ENCODE measurements at regions not wholly inside any gene's neighbourhood (a gene's known extent, or its start where the extent isn't known, plus 50 kb on each side); places are given as distances from the start of the nearest gene placed in this dataset.

- no peak overlapping the region for H3K4me3 ChIP-seq (ENCODE audit: low read depth, low read length)
- peak; percentile 86 for DNase-seq (ENCODE audit: low read depth, low spot score)
- TF ChIP-seq CTCF (IDR thresholded peaks at IDR 0.05; ENCODE audit: low read depth, low read length) = no peak
- in situ Hi-C loops (cut with HindIII; ENCODE audit: low sequenced_read_pairs) = no loop called here
These were observed 107.6 kb upstream of the FAM9B start for GRCh38 chrX:9141496-9141895.

GRCh38 chrX:9144701-9145241 lies 110.8 kb upstream of the FAM9B start:
- in situ Hi-C loops (cut with HindIII; ENCODE audit: low sequenced_read_pairs) = no loop called here
- no peak for DNase-seq (ENCODE audit: low read depth, low spot score)
- no peak overlapping the region for H3K4me3 ChIP-seq (ENCODE audit: low read depth, low read length)
- no peak for TF ChIP-seq CTCF (IDR thresholded peaks at IDR 0.05; ENCODE audit: low read depth, low read length)

GRCh38 chrX:9146657-9147056 lies 112.7 kb upstream of the FAM9B start:
- H3K4me3 ChIP-seq (ENCODE audit: low read depth, low read length) = no peak overlapping the region
- no peak for DNase-seq (ENCODE audit: low read depth, low spot score)
- in situ Hi-C loops (cut with HindIII; ENCODE audit: low sequenced_read_pairs) = no loop called here
- TF ChIP-seq CTCF (IDR thresholded peaks at IDR 0.05; ENCODE audit: low read depth, low read length) = no peak

GRCh38 chrX:9147086-9147485 lies 113.2 kb upstream of the FAM9B start:
- in situ Hi-C loops (cut with HindIII; ENCODE audit: low sequenced_read_pairs) = no loop called here
- TF ChIP-seq CTCF (IDR thresholded peaks at IDR 0.05; ENCODE audit: low read depth, low read length) = no peak
- no peak overlapping the region for H3K4me3 ChIP-seq (ENCODE audit: low read depth, low read length)
- DNase-seq (ENCODE audit: low read depth, low spot score) = no peak

- DNase-seq (ENCODE audit: low read depth, low spot score) = no peak
- H3K4me3 ChIP-seq (ENCODE audit: low read depth, low read length) = no peak overlapping the region
- in situ Hi-C loops (cut with HindIII; ENCODE audit: low sequenced_read_pairs) = no loop called here
- TF ChIP-seq CTCF (IDR thresholded peaks at IDR 0.05; ENCODE audit: low read depth, low read length) = no peak
These were observed 113.8 kb upstream of the FAM9B start for GRCh38 chrX:9147726-9148125.

- no peak overlapping the region for H3K4me3 ChIP-seq (ENCODE audit: low read depth, low read length)
- peak; percentile 72 for DNase-seq (ENCODE audit: low read depth, low spot score)
- no peak for TF ChIP-seq CTCF (IDR thresholded peaks at IDR 0.05; ENCODE audit: low read depth, low read length)
- in situ Hi-C loops (cut with HindIII; ENCODE audit: low sequenced_read_pairs) = no loop called here
These were observed 114.9 kb upstream of the FAM9B start for GRCh38 chrX:9148615-9149399.

Data from astrocyte of the spinal cord (primary cell).